B cell (primary cell): ENCODE measurements at regions not wholly inside any gene's neighbourhood (a gene's known extent, or its start where the extent isn't known, plus 50 kb on each side); places are given as distances from the start of the nearest gene placed in this dataset.

Experiments used
- ATAC-seq: fragments of 200-7000 bp; cut with Tn5 transposase; one replicate; pipeline ENCODE4 v1.10.0; 2021; ENCODE audit warnings: low read depth, mild to moderate bottlenecking, moderate number of reproducible peaks, moderate library complexity
- CTCF ChIA-PET: fragments of 350-600 bp; sonication (Branson Sonifier 250); formaldehyde crosslinking; loops from one replicate; lab custom pipeline; 2021; ENCODE audit warnings: antibody characterized with exemption, inconsistent platforms; lab: Charles Lee
- POLR2A ChIA-PET: fragments of 350-600 bp; sonication (Branson Sonifier 250); formaldehyde crosslinking; loops from one replicate; lab custom pipeline; 2021; ENCODE audit warnings: antibody characterized with exemption; lab: Charles Lee
- DNase-seq: peaks from one replicate; pipeline ENCODE4 v3.0.0; 2013
- H2AFZ ChIP-seq: 2 replicates; pipeline ENCODE4 v1.6.1; 2012; ENCODE audit warnings: mild to moderate bottlenecking, low read depth, low read length; ENCODE audit not compliant: insufficient read depth, poor library complexity, severe bottlenecking
- H3K27ac ChIP-seq, 2 donors: 1 replicate in 1 of 2; 2 replicates in 1 of 2; pipeline ENCODE4 v1.5.1; 2012 to 2013; ENCODE audit warnings: low read length in 2 of 2, mild to moderate bottlenecking in 2 of 2, moderate library complexity in 1 of 2
- H3K27me3 ChIP-seq, 4 experiments: fragments of 200-600 bp in 1 of 4; sonication (generic) in 1 of 4; replicated peaks in 1 of 4; 1 replicate in 2 of 4; 2 replicates in 2 of 4; pipeline versions ENCODE4 v1.6.1 to v1.7.0; 2013 to 2016; ENCODE audit warnings: low read length in 3 of 4, mild to moderate bottlenecking in 2 of 4, mixed read lengths in 1 of 4, moderate library complexity in 1 of 4; ENCODE audit not compliant: insufficient read depth in 4 of 4, control insufficient read depth in 3 of 4; ENCODE audit errors: control extremely low read depth in 1 of 4
- H3K36me3 ChIP-seq, 2 experiments: replicated peaks in 1 of 2; 1 replicate in 1 of 2; 2 replicates in 1 of 2; pipeline versions ENCODE4 v1.6.1 to v1.7.1; 2013; ENCODE audit warnings: low read length in 1 of 2; ENCODE audit not compliant: insufficient read depth in 2 of 2, control insufficient read depth in 1 of 2; ENCODE audit errors: control extremely low read depth in 1 of 2, extremely low read depth in 1 of 2
- H3K4me1 ChIP-seq, 2 donors: fragments of 200-600 bp in 1 of 2; sonication (generic) in 1 of 2; 1 replicate in 1 of 2; 2 replicates in 1 of 2; pipeline versions ENCODE4 v1.5.1 to v1.6.1; 2013 to 2017; ENCODE audit warnings: low read length in 2 of 2; ENCODE audit not compliant: control insufficient read depth in 2 of 2, insufficient read depth in 2 of 2
- H3K4me2 ChIP-seq: replicated peaks from 2 replicates; pipeline ENCODE3; 2012; ENCODE audit warnings: mild to moderate bottlenecking, low read depth, low read length; ENCODE audit not compliant: poor library complexity, severe bottlenecking
- H3K4me3 ChIP-seq, 5 experiments: fragments of 200-600 bp in 1 of 5; sonication (generic) in 1 of 5; 1 replicate in 3 of 5; 2 replicates in 2 of 5; pipeline versions ENCODE4 v1.5.1 to v1.7.0; 2011 to 2016; ENCODE audit warnings: low read length in 4 of 5, mild to moderate bottlenecking in 4 of 5, low read depth in 2 of 5, control low read depth in 1 of 5, moderate library complexity in 1 of 5; ENCODE audit not compliant: insufficient read depth in 1 of 5; ENCODE audit errors: control extremely low read depth in 1 of 5, extremely low read depth in 1 of 5
- H3K79me2 ChIP-seq: fragments of 200-600 bp; sonication (generic); one replicate; pipeline ENCODE4 v1.6.0; 2016; ENCODE audit warnings: low read length; ENCODE audit not compliant: control insufficient read depth, insufficient read depth
- H3K9ac ChIP-seq: fragments of 200-600 bp; sonication (generic); 2 replicates; pipeline ENCODE4 v1.6.1; 2017; ENCODE audit warnings: mild to moderate bottlenecking, low read length, moderate library complexity
- H3K9me3 ChIP-seq, 3 donors: one replicate each; pipeline versions ENCODE4 v1.6.1 to v1.7.1; 2013; ENCODE audit warnings: low read length in 2 of 3; ENCODE audit not compliant: control insufficient read depth in 2 of 3, insufficient read depth in 1 of 3; ENCODE audit errors: control extremely low read depth in 1 of 3
- H4K20me1 ChIP-seq: 2 replicates; pipeline ENCODE4 v1.6.0; 2012; ENCODE audit warnings: mild to moderate bottlenecking, low read length; ENCODE audit not compliant: insufficient read depth, control insufficient read depth, poor library complexity, severe bottlenecking
- H3K27ac Mint-ChIP-seq: one replicate; pipeline ENCODE4 v1.8.0; 2021; ENCODE audit warnings: mixed read lengths
- H3K27me3 Mint-ChIP-seq: one replicate; pipeline ENCODE4 v1.8.0; 2021; ENCODE audit warnings: mixed read lengths
- H3K4me1 Mint-ChIP-seq: one replicate; pipeline ENCODE4 v1.8.0; 2021; ENCODE audit warnings: mixed read lengths
- H3K4me3 Mint-ChIP-seq: one replicate; pipeline ENCODE4 v1.8.0; 2021; ENCODE audit warnings: mixed read lengths
- H3K9me3 Mint-ChIP-seq: one replicate; pipeline ENCODE4 v1.8.0; 2022; ENCODE audit warnings: mixed read lengths; ENCODE audit not compliant: insufficient read depth
- EZH2 ChIP-seq: IDR thresholded peaks from 2 replicates; pipeline ENCODE4 v1.6.1; 2012; ENCODE audit warnings: borderline replicate concordance, low read depth, mild to moderate bottlenecking, moderate library complexity, low read length; ENCODE audit not compliant: insufficient read depth, poor library complexity, severe bottlenecking
- WGBS: methylation state at CpG from one replicate; pipeline ENCODE4 v1.1.5; 2013; ENCODE audit warnings: missing lambda C conversion rate; ENCODE audit not compliant: insufficient coverage; 5-methylcytosine and 5-hydroxymethylcytosine counted together
- intact Hi-C: fragments of 100-400 bp; cut with micrococcal nuclease; formaldehyde crosslinking; loops from one replicate; pipeline ENCODE4 v1.10.0; 2022
- TF ChIP-seq, protein P1 (sequence below): fragments of 200-600 bp; IDR thresholded peaks from one replicate; pipeline ENCODE4 v1.8.0; 2022; ENCODE audit warnings: antibody characterized with exemption, mild to moderate bottlenecking

- no peaks in the 10 kb centered on the region for H3K4me1 ChIP-seq
- Mint-ChIP-seq H3K9me3 (no peaks in the 10 kb centered on the region), H3K4me3 (no peak overlapping the region), H3K27me3 (no peaks in the 10 kb centered on the region), H3K27ac (no peak overlapping the region), H3K4me1 (no peaks in the 10 kb centered on the region)
- no peak overlapping the region for H3K9ac ChIP-seq
- H3K79me2 ChIP-seq: no peaks in the 10 kb centered on the region
- H3K36me3 ChIP-seq: no peaks in the 10 kb centered on the region
- no peak overlapping the region for H3K27ac ChIP-seq
- ATAC-seq: no peak
- no peaks in the 10 kb centered on the region for H4K20me1 ChIP-seq
- no peak for TF ChIP-seq EZH2
- TF ChIP-seq, protein P1, sequence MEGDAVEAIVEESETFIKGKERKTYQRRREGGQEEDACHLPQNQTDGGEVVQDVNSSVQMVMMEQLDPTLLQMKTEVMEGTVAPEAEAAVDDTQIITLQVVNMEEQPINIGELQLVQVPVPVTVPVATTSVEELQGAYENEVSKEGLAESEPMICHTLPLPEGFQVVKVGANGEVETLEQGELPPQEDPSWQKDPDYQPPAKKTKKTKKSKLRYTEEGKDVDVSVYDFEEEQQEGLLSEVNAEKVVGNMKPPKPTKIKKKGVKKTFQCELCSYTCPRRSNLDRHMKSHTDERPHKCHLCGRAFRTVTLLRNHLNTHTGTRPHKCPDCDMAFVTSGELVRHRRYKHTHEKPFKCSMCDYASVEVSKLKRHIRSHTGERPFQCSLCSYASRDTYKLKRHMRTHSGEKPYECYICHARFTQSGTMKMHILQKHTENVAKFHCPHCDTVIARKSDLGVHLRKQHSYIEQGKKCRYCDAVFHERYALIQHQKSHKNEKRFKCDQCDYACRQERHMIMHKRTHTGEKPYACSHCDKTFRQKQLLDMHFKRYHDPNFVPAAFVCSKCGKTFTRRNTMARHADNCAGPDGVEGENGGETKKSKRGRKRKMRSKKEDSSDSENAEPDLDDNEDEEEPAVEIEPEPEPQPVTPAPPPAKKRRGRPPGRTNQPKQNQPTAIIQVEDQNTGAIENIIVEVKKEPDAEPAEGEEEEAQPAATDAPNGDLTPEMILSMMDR: no peak
- H3K4me3 ChIP-seq: no peak overlapping the region
- H3K27me3 ChIP-seq: no peaks in the 10 kb centered on the region
- CTCF ChIA-PET: no interaction called here
- no peak overlapping the region for H3K4me2 ChIP-seq
- no peak for DNase-seq
- no peak overlapping the region for H2AFZ ChIP-seq
- POLR2A ChIA-PET: no interaction called here
- intact Hi-C loops: no loop called here
- H3K9me3 ChIP-seq: no peaks in the 10 kb centered on the region
- WGBS: no CpG with 5 or more reads among the region's 1 CpG
Observed at GRCh38 chr20:39890697-39891096, 798.3 kb downstream of the MAFB start.

- ATAC-seq: no peak
- Histone ChIP-seq H3K4me1 (no peaks in the 10 kb centered on the region), H4K20me1 (no peaks in the 10 kb centered on the region), H3K4me3 (no peak overlapping the region), H3K9me3 (no peaks in the 10 kb centered on the region), H2AFZ (no peak overlapping the region), H3K4me2 (no peak overlapping the region), H3K79me2 (no peaks in the 10 kb centered on the region), H3K27ac (no peak overlapping the region), H3K27me3 (no peaks in the 10 kb centered on the region), H3K36me3 (no peaks in the 10 kb centered on the region), H3K9ac (no peak overlapping the region)
- ChIA-PET CTCF (interaction anchor here (1.5 kb wide), 1 partner anchor 14 kb away, joined by 3 read pairs; no protein-coding TSS in a partner anchor), POLR2A (no interaction called here)
- Mint-ChIP-seq H3K4me3 (no peak overlapping the region), H3K27me3 (peaks cover 2% of the 10 kb centered on the region), H3K27ac (no peak overlapping the region), H3K4me1 (no peaks in the 10 kb centered on the region), H3K9me3 (no peaks in the 10 kb centered on the region)
- no peak for TF ChIP-seq EZH2
- TF ChIP-seq, protein P1: no peak
- no CpG with 5 or more reads among the region's 2 CpGs for WGBS
- no peak for DNase-seq
- intact Hi-C loops: no loop called here
Observed at GRCh38 chr20:39888310-39888709, 800.7 kb downstream of the MAFB start.
